Fibroblast of villous mesenchyme (primary cell): ENCODE measurements at regions not wholly inside any gene's neighbourhood (a gene's known extent, or its start where the extent isn't known, plus 50 kb on each side); places are given as distances from the start of the nearest gene placed in this dataset.

ENCODE experiments used
- DNase-seq: peaks from one replicate; pipeline ENCODE4 v3.0.0-alpha.2; 2010; ENCODE audit warnings: low read depth
- H3K4me3 ChIP-seq: 2 replicates; pipeline ENCODE4 v1.5.1; 2011; ENCODE audit warnings: low read depth, mild to moderate bottlenecking, low read length
- TF ChIP-seq, protein P1 (sequence below): IDR thresholded peaks from 2 replicates; pipeline ENCODE4 v1.5.1; 2012; ENCODE audit warnings: low read depth, mild to moderate bottlenecking, low read length; ENCODE audit not compliant: insufficient read depth

DNA sequence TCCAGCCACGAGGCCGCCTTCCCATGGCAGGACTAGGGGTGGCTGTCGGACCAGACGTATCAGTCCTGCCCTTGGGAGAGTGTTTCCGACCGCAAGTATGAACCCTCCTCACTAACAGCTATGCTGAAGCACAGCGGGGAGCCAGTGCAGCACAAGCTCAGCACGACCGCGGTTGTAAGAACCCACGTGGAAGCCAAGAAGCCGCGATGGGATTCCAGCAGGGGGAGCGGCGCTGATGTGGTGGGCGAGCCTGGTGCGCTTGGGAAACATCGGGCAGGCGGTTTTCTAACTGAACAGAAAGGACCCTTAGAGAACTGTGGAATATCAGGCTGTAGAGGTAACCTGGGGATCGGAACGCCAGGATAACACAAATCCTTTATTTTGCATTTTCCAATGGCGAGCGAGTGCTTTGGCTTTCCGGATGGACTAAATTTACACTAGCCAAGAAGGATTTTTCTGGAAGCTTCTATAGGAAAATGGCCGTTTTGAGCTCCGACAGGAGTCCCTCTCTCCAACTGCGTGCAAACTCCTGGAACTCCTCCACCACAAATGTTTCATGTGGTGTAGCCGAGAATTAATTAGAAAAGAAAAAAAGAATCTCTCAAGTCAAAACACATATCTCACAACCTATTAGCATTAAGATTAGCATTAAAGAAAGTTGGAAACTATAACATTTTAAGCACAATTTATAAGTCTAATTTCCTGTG lies 132.0 kb upstream of the MYCN start:
- H3K4me3 ChIP-seq = no peak overlapping the region

DNA sequence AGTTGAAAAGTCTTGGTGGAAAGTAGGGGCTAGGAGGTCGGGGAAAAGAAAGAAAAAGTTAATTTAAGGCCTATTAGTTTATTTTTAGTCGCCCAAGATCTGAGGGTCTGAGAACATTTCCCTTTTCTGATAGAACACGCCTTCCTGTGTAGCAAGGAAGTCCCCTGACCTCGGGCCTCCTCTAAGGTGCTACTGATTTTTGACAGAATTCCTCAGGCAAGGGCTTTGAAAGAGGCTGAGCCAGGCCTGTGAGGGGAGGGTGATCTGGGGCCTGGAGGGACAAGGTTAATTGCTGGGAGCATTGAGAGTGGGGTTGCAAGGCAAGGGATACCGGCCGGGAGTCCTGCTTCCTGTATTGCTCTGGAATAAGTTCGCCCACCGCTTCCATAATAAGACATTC lies 131.4 kb upstream of the MYCN start:
- DNase-seq = no peak
- no peak overlapping the region for H3K4me3 ChIP-seq
- TF ChIP-seq, protein P1, sequence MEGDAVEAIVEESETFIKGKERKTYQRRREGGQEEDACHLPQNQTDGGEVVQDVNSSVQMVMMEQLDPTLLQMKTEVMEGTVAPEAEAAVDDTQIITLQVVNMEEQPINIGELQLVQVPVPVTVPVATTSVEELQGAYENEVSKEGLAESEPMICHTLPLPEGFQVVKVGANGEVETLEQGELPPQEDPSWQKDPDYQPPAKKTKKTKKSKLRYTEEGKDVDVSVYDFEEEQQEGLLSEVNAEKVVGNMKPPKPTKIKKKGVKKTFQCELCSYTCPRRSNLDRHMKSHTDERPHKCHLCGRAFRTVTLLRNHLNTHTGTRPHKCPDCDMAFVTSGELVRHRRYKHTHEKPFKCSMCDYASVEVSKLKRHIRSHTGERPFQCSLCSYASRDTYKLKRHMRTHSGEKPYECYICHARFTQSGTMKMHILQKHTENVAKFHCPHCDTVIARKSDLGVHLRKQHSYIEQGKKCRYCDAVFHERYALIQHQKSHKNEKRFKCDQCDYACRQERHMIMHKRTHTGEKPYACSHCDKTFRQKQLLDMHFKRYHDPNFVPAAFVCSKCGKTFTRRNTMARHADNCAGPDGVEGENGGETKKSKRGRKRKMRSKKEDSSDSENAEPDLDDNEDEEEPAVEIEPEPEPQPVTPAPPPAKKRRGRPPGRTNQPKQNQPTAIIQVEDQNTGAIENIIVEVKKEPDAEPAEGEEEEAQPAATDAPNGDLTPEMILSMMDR = no peak

More for the DNA sequence above, 132.0 kb upstream of the MYCN start:
- no peak for DNase-seq
- TF ChIP-seq, protein P1 = no peak

DNA sequence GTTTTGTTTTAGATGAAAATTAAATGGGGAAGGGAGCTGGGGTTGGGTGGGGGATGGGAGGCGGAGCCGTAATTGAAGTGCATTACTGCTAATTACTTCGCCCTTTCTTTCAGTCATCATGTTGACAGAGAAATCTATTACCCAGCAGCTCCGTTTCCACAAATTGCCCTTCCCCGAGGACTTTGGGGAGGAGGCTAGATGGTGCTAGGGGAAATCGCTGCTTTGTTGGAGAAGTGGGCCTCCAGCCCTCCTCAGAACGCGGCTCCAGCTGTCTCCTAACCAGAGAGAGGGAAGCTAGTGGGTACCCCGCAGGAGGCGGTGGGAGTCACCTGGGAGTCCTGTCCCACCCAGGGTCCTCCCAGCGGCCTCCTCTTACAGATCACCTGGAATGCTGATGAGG lies 130.9 kb upstream of the MYCN start:
- H3K4me3 ChIP-seq = no peak overlapping the region
- no peak for DNase-seq
- TF ChIP-seq, protein P1 = no peak

DNA sequence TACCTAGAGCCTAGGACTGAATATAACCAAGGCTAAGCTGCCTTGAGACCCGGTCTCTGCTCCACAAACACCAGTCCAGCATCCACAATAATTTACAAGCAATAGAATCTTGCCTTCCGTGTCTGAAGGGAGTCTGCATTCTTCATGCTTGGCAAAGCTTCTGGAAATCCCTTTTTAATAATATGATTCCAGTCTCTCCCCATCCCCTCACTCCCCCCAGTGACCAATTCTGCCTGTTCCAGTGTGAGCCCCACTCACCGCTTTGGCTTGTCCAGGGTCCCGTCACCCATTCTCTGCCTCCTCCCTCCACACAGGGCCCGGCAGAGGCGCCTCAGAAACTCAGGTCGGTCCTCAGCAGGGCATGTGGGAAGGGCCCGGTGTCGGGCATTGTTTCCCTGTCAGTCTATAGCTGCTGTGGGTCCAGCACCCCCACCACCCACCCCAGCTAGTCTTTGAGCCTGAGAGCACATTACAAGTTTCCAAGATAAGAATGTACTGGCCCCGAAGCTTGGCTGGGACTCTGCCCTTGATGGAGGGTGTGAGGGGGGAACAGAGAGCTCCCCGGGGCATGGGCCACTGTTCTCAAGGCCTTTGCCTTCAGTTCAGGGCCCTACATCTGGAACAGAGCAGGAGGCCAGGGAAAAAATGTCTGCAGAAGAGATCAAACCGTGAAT lies 129.7 kb upstream of the MYCN start:
- no peak overlapping the region for H3K4me3 ChIP-seq
- TF ChIP-seq, protein P1 = no peak
- DNase-seq = no peak

DNA sequence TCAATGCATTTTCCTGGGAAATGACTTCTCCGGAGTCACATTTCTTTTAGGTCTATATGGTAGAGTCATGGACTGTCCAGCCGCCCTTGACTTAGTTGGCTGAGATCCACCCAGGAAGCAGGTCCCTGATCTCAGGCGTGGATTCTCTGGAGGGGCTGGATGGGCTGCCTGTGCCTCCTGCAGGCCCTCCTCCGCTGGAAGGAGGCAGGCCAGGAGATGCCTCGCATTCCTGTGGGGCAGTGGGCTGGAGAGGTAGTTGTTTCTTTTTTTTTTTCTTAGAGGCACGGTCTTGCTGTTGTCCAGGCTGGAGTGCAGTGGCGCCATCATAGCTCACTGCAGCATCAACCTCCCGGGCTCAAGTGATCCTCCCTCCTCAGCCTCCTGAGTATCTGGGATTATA lies 129.0 kb upstream of the MYCN start:
- TF ChIP-seq, protein P1 = no peak
- no peak for DNase-seq
- no peak overlapping the region for H3K4me3 ChIP-seq

DNA sequence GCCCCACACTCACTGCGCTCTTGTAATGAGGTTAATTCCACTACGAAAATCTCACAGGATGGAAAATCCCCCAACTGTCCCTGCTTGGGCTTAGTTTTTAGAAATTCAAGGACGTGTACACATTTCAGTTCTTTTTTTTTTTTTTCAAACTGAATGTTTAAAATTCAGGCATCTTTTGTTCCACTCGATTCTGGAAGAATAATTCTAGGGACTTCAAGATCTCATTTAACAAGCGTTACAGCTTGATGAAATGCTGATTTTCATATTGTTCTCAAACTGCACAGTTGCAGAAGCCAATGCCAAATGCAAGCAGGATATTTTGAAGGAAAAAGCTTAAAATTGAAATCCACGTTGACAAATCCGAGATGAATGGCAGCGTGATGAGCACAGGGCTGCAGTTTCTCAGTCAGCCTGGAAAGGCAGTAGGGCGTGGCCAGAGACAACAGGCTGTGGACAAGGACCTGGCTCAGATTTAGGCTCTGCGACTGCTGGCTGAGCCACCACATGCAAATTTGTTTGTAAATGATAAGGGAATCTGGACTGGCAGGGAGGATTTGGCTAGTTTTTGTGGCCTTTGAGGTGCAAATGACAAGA lies 128.1 kb upstream of the MYCN start:
- DNase-seq = no peak
- no peak overlapping the region for H3K4me3 ChIP-seq
- TF ChIP-seq, protein P1 = no peak
